Upper lobe of left lung (tissue), 6 donors: ENCODE measurements at regions not wholly inside any gene's neighbourhood (a gene's known extent, or its start where the extent isn't known, plus 50 kb on each side); places are given as distances from the start of the nearest gene placed in this dataset.

Experiments
- ATAC-seq, 2 donors: fragments of 200-7000 bp; cut with Tn5 transposase; one replicate each; pipeline ENCODE4 v1.9.1; 2022; ENCODE audit warnings: mild to moderate bottlenecking in 2 of 2, moderate library complexity in 2 of 2; ENCODE audit not compliant: low FRiP score in 2 of 2
- DNase-seq, 2 donors: peaks; one replicate each; pipeline ENCODE4 v3.0.0-alpha.2; 2019 to 2020
- H3K27ac ChIP-seq, 4 donors: fragments of 200-600 bp; sonication (generic); one replicate each; pipeline ENCODE4 v1.5.1; 2016 to 2019
- H3K27me3 ChIP-seq, 4 donors: fragments of 200-600 bp; sonication (generic); one replicate each; pipeline ENCODE4 v1.5.1; 2017 to 2019
- H3K36me3 ChIP-seq, 4 donors: fragments of 200-600 bp; sonication (generic); one replicate each; pipeline ENCODE4 v1.5.1; 2016 to 2019
- H3K4me1 ChIP-seq, 4 donors: fragments of 200-600 bp; sonication (generic); one replicate each; pipeline ENCODE4 v1.5.1; 2018 to 2019
- H3K4me3 ChIP-seq, 4 donors: fragments of 200-600 bp; sonication (generic); one replicate each; pipeline ENCODE4 v1.5.1; 2017 to 2019; ENCODE audit warnings: mild to moderate bottlenecking in 2 of 4, moderate library complexity in 1 of 4
- H3K9me3 ChIP-seq, 4 donors: fragments of 200-600 bp; sonication (generic); one replicate each; pipeline ENCODE4 v1.5.1; 2018 to 2019
- EP300 ChIP-seq, 4 donors: sonication (generic); formaldehyde crosslinking; IDR thresholded peaks; one replicate each; pipeline ENCODE4 v1.5.1; 2017; ENCODE audit warnings: antibody characterized with exemption in 4 of 4, control low read depth in 2 of 4
- POLR2A ChIP-seq, 4 donors: fragments of 450-650 bp; IDR thresholded peaks; one replicate each; pipeline ENCODE4 v1.5.1; 2016 to 2017; ENCODE audit warnings: antibody characterized with exemption in 4 of 4, mild to moderate bottlenecking in 2 of 4
- POLR2AphosphoS5 ChIP-seq, 2 donors: sonication (generic); formaldehyde crosslinking; IDR thresholded peaks; one replicate each; pipeline ENCODE4 v1.5.1; 2017; ENCODE audit warnings: antibody characterized with exemption in 2 of 2
- WGBS, 2 donors: methylation state at CpG; one replicate each; pipeline ENCODE4 v1.1.5; 2017 to 2018; 5-methylcytosine and 5-hydroxymethylcytosine counted together
- TF ChIP-seq, protein P1 (sequence below), 6 experiments: fragments of 450-650 bp in 4 of 6; fragments of 200-600 bp in 2 of 6; sonication (generic) in 2 of 6; IDR thresholded peaks; one replicate each; pipeline ENCODE4 v1.5.1; 2016 to 2019; ENCODE audit warnings: antibody characterized with exemption in 6 of 6
- donor health status: DM: no; HTN: no; CAD: no; lungs with moderate emphysema.
- donor health status: DM: no; HTN: yes; CAD: no; lungs with severe emphysema.

DNA sequence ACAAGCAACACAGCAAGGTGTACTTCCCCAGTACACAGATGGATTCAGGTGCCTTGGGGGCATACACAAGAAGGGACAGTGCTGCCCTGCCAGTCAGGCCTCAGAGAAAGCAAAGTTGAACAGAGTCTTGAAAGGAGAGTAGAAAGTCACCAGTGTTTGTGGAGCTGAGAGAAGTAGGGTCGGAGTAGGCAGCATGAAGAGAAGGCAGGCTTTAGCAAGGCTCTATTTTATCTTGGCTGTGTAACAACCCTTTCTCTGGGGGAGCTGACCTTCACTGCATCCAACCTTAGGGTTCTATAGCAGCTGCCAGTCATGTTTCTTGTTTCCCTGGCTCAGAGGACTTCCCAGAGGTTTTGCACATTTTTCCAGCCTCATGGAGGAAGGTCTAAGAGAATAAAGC, 77.4 kb upstream of the BLID start:
- ATAC-seq: no peak
- Histone ChIP-seq H3K9me3 (no peaks in the 10 kb centered on the region), H3K4me3 (no peak overlapping the region), H3K4me1 (no peaks in the 10 kb centered on the region), H3K27me3 (no peaks in the 10 kb centered on the region), H3K36me3 (no peaks in the 10 kb centered on the region), H3K27ac (no peak overlapping the region)
- no peak for TF ChIP-seq EP300 (IDR thresholded peaks at IDR 0.05)
- no peak for TF ChIP-seq POLR2A (IDR thresholded peaks at IDR 0.05)
- TF ChIP-seq, protein P1, sequence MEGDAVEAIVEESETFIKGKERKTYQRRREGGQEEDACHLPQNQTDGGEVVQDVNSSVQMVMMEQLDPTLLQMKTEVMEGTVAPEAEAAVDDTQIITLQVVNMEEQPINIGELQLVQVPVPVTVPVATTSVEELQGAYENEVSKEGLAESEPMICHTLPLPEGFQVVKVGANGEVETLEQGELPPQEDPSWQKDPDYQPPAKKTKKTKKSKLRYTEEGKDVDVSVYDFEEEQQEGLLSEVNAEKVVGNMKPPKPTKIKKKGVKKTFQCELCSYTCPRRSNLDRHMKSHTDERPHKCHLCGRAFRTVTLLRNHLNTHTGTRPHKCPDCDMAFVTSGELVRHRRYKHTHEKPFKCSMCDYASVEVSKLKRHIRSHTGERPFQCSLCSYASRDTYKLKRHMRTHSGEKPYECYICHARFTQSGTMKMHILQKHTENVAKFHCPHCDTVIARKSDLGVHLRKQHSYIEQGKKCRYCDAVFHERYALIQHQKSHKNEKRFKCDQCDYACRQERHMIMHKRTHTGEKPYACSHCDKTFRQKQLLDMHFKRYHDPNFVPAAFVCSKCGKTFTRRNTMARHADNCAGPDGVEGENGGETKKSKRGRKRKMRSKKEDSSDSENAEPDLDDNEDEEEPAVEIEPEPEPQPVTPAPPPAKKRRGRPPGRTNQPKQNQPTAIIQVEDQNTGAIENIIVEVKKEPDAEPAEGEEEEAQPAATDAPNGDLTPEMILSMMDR (IDR thresholded peaks at IDR 0.05): no peak
- no peak for TF ChIP-seq POLR2AphosphoS5 (IDR thresholded peaks at IDR 0.05)
- no peak for DNase-seq
- WGBS, 2 donors: 86 to 95% methylated on average over 1 of the region's 1 CpG

DNA sequence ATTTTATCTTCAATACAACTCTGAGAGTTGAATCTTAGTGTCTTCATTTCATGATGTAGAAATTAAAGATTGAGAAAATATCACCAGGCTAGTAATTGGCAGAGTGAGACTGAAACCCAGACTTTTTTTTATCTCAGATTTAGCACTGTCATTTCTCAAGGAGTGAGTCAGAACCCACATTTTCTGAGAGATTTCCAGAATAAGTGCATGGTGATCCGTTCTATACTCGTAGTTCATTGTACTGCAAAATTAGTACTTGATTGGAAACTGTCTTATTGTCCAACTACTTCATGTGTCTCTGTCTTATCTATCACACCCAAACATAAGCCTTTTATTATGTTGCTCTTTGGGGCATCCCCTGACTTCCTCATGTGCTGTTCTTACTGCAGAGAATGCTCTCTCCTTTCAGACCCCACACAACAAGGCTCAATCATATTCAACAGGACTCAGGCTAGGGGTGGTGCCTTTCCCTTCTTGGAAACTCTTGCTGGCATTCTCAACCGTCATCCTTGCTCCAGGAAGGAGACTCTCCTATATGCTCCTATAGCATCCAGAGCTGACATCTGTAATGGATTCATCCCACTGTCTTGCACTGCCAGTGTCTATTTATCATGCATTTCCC, 76.7 kb upstream of the BLID start:
- DNase-seq (no peak), ATAC-seq (no peak)
- 60 to 75% methylated on average over 3 of the region's 3 CpGs for WGBS, 2 donors
- H3K9me3 ChIP-seq: no peaks in the 10 kb centered on the region
- TF ChIP-seq, protein P1 (IDR thresholded peaks at IDR 0.05): no peak
- TF ChIP-seq POLR2AphosphoS5 (IDR thresholded peaks at IDR 0.05) (no peak), POLR2A (IDR thresholded peaks at IDR 0.05) (no peak), EP300 (IDR thresholded peaks at IDR 0.05) (no peak)
- no peak overlapping the region for H3K27ac ChIP-seq
- no peaks in the 10 kb centered on the region for H3K4me1 ChIP-seq
- no peaks in the 10 kb centered on the region for H3K27me3 ChIP-seq
- H3K36me3 ChIP-seq: no peaks in the 10 kb centered on the region
- H3K4me3 ChIP-seq: no peak overlapping the region

- H3K4me1 ChIP-seq: no peaks in the 10 kb centered on the region
- no peaks in the 10 kb centered on the region for H3K27me3 ChIP-seq
- no peak overlapping the region for H3K4me3 ChIP-seq
- no peak for ATAC-seq
- H3K27ac ChIP-seq: no peak overlapping the region
- no peak for TF ChIP-seq POLR2A (IDR thresholded peaks at IDR 0.05)
- TF ChIP-seq POLR2AphosphoS5 (IDR thresholded peaks at IDR 0.05): no peak
- TF ChIP-seq, protein P1 (IDR thresholded peaks at IDR 0.05): no peak
- TF ChIP-seq EP300 (IDR thresholded peaks at IDR 0.05): no peak
- no peaks in the 10 kb centered on the region for H3K36me3 ChIP-seq
- 83 to 98% methylated on average over 2 of the region's 2 CpGs for WGBS, 2 donors
- peaks cover 0 to 6% (median 5%) of the 10 kb centered on the region in 4 donors for H3K9me3 ChIP-seq
- DNase-seq: no peak
Measured at GRCh38 chr11:122190768-122191167, 74.8 kb upstream of the BLID start.

GRCh38 chr11:122189229-122189628, 73.2 kb upstream of the BLID start:
- Histone ChIP-seq H3K27ac (peak overlapping the region in 1 of 4 donors; percentile 53), H3K36me3 (no peaks in the 10 kb centered on the region), H3K4me1 (no peaks in the 10 kb centered on the region), H3K9me3 (peaks cover 4 to 9% (median 6%) of the 10 kb centered on the region in 4 donors), H3K4me3 (no peak overlapping the region), H3K27me3 (no peaks in the 10 kb centered on the region)
- WGBS, 2 donors: 71 to 78% methylated on average over 2 of the region's 2 CpGs
- ATAC-seq (peak in 1 of 2 donors; percentile 88), DNase-seq (no peak)
- TF ChIP-seq POLR2AphosphoS5 (IDR thresholded peaks at IDR 0.05) (no peak), EP300 (IDR thresholded peaks at IDR 0.05) (no peak), POLR2A (IDR thresholded peaks at IDR 0.05) (no peak)
- TF ChIP-seq, protein P1 (IDR thresholded peaks at IDR 0.05): no peak
